Ascending aorta (tissue), 2 donors: ENCODE measurements at regions not wholly inside any gene's neighbourhood (a gene's known extent, or its start where the extent isn't known, plus 50 kb on each side); places are given as distances from the start of the nearest gene placed in this dataset.

ENCODE experiments used
- DNase-seq, 2 donors: peaks; one replicate each; pipeline ENCODE4 v3.0.0-alpha.2; 2019; ENCODE audit warnings: low spot score in 2 of 2
- H3K27ac ChIP-seq, 2 donors: fragments of 200-600 bp; sonication (generic); one replicate each; pipeline ENCODE4 v1.5.1; 2016 to 2017; ENCODE audit warnings: mild to moderate bottlenecking in 1 of 2
- H3K27me3 ChIP-seq: fragments of 200-600 bp; sonication (generic); one replicate; pipeline ENCODE4 v1.5.1; 2017
- H3K36me3 ChIP-seq, 2 donors: fragments of 200-600 bp; sonication (generic); one replicate each; pipeline ENCODE4 v1.5.1; 2016
- H3K4me1 ChIP-seq, 2 donors: fragments of 200-600 bp; sonication (generic); one replicate each; pipeline ENCODE4 v1.5.1; 2016 to 2017; ENCODE audit warnings: mild to moderate bottlenecking in 1 of 2
- H3K4me3 ChIP-seq, 2 donors: fragments of 200-600 bp; sonication (generic); one replicate each; pipeline ENCODE4 v1.5.1; 2016 to 2017; ENCODE audit warnings: mild to moderate bottlenecking in 1 of 2
- H3K9me3 ChIP-seq, 2 donors: fragments of 200-600 bp; sonication (generic); one replicate each; pipeline ENCODE4 v1.5.1; 2016
- CTCF ChIP-seq, 3 experiments: fragments of 200-600 bp in 2 of 3; fragments of 450-650 bp in 1 of 3; sonication (generic) in 2 of 3; IDR thresholded peaks; one replicate each; pipeline ENCODE4 v1.5.1; 2016 to 2019; ENCODE audit warnings: antibody characterized with exemption in 3 of 3, mild to moderate bottlenecking in 1 of 3, moderate library complexity in 1 of 3
- intact Hi-C: fragments of 100-400 bp; cut with DNase I; formaldehyde crosslinking; loops from one replicate; pipeline ENCODE4 v1.15.1; 2023

- Histone ChIP-seq H3K27ac (no peak overlapping the region), H3K36me3 (no peaks in the 10 kb centered on the region), H3K4me1 (no peaks in the 10 kb centered on the region), H3K9me3 (no peaks in the 10 kb centered on the region), H3K4me3 (no peak overlapping the region), H3K27me3 (no peaks in the 10 kb centered on the region)
- intact Hi-C loops, result no loop called here
- no peak for DNase-seq
- TF ChIP-seq CTCF (IDR thresholded peaks at IDR 0.05), result no peak
Observed at GRCh38 chr18:30489890-30490643, 552.5 kb downstream of the DSC3 start.

- intact Hi-C loops, result no loop called here
- Histone ChIP-seq H3K36me3 (no peaks in the 10 kb centered on the region), H3K27ac (no peak overlapping the region), H3K4me3 (no peak overlapping the region), H3K27me3 (no peaks in the 10 kb centered on the region), H3K9me3 (no peaks in the 10 kb centered on the region), H3K4me1 (no peaks in the 10 kb centered on the region)
- no peak for TF ChIP-seq CTCF (IDR thresholded peaks at IDR 0.05)
- DNase-seq, result no peak
Observed at GRCh38 chr18:30487962-30488361, 554.6 kb downstream of the DSC3 start.

GRCh38 chr18:30486856-30487255 lies 555.7 kb downstream of the DSC3 start:
- Histone ChIP-seq H3K4me3 (no peak overlapping the region), H3K36me3 (no peaks in the 10 kb centered on the region), H3K27me3 (no peaks in the 10 kb centered on the region), H3K27ac (no peak overlapping the region), H3K9me3 (no peaks in the 10 kb centered on the region), H3K4me1 (no peaks in the 10 kb centered on the region)
- intact Hi-C loops, result no loop called here
- no peak for TF ChIP-seq CTCF (IDR thresholded peaks at IDR 0.05)
- no peak for DNase-seq

GRCh38 chr18:30485078-30485477 lies 557.5 kb downstream of the DSC3 start:
- Histone ChIP-seq H3K4me1 (no peaks in the 10 kb centered on the region), H3K9me3 (no peaks in the 10 kb centered on the region), H3K4me3 (no peak overlapping the region), H3K36me3 (no peaks in the 10 kb centered on the region), H3K27ac (no peak overlapping the region), H3K27me3 (no peaks in the 10 kb centered on the region)
- intact Hi-C loops, result no loop called here
- no peak for TF ChIP-seq CTCF (IDR thresholded peaks at IDR 0.05)
- no peak for DNase-seq

- Histone ChIP-seq H3K27ac (no peak overlapping the region), H3K4me3 (no peak overlapping the region), H3K9me3 (no peaks in the 10 kb centered on the region), H3K36me3 (no peaks in the 10 kb centered on the region), H3K4me1 (no peaks in the 10 kb centered on the region), H3K27me3 (no peaks in the 10 kb centered on the region)
- intact Hi-C loops, result no loop called here
- no peak for DNase-seq
- no peak for TF ChIP-seq CTCF (IDR thresholded peaks at IDR 0.05)
Observed at GRCh38 chr18:30481871-30482270, 560.7 kb downstream of the DSC3 start.

GRCh38 chr18:30469091-30469490 lies 573.5 kb downstream of the DSC3 start:
- Histone ChIP-seq H3K36me3 (no peaks in the 10 kb centered on the region), H3K27ac (no peak overlapping the region), H3K4me1 (no peaks in the 10 kb centered on the region), H3K9me3 (no peaks in the 10 kb centered on the region), H3K4me3 (no peak overlapping the region), H3K27me3 (no peaks in the 10 kb centered on the region)
- intact Hi-C loops, result no loop called here
- no peak for DNase-seq
- no peak for TF ChIP-seq CTCF (IDR thresholded peaks at IDR 0.05)
